Uterus (tissue), 2 donors: ENCODE measurements at regions not wholly inside any gene's neighbourhood (a gene's known extent, or its start where the extent isn't known, plus 50 kb on each side); places are given as distances from the start of the nearest gene placed in this dataset.
A peak's percentile ranks its signal among the peaks of the same experiment; 100 is the strongest.

Source experiments
- POLR2A ChIP-seq, 2 donors: fragments of 450-650 bp; IDR thresholded peaks; one replicate each; pipeline ENCODE4 v1.6.1; 2016; ENCODE audit warnings: antibody characterized with exemption in 2 of 2, mild to moderate bottlenecking in 1 of 2, moderate library complexity in 1 of 2
- TF ChIP-seq, protein P1 (sequence below), 4 experiments: fragments of 200-600 bp in 2 of 4; fragments of 450-650 bp in 2 of 4; sonication (generic) in 2 of 4; IDR thresholded peaks; one replicate each; pipeline ENCODE4 v1.5.1; 2016 to 2019; ENCODE audit warnings: antibody characterized with exemption in 4 of 4, mild to moderate bottlenecking in 2 of 4, moderate library complexity in 1 of 4

GRCh38 chr4:27176400-27176799, 315.8 kb downstream of the STIM2 start:
- TF ChIP-seq, protein P1, sequence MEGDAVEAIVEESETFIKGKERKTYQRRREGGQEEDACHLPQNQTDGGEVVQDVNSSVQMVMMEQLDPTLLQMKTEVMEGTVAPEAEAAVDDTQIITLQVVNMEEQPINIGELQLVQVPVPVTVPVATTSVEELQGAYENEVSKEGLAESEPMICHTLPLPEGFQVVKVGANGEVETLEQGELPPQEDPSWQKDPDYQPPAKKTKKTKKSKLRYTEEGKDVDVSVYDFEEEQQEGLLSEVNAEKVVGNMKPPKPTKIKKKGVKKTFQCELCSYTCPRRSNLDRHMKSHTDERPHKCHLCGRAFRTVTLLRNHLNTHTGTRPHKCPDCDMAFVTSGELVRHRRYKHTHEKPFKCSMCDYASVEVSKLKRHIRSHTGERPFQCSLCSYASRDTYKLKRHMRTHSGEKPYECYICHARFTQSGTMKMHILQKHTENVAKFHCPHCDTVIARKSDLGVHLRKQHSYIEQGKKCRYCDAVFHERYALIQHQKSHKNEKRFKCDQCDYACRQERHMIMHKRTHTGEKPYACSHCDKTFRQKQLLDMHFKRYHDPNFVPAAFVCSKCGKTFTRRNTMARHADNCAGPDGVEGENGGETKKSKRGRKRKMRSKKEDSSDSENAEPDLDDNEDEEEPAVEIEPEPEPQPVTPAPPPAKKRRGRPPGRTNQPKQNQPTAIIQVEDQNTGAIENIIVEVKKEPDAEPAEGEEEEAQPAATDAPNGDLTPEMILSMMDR (IDR thresholded peaks at IDR 0.05), result peak in 1 of 4 experiments; percentile 8
- no peak for TF ChIP-seq POLR2A (IDR thresholded peaks at IDR 0.05)
